Thyroid gland (tissue), 4 donors: ENCODE measurements at regions not wholly inside any gene's neighbourhood (a gene's known extent, or its start where the extent isn't known, plus 50 kb on each side); places are given as distances from the start of the nearest gene placed in this dataset.

Experiments used
- CTCF ChIP-seq, 6 experiments: fragments of 200-600 bp in 3 of 6; fragments of 450-650 bp in 3 of 6; sonication (generic) in 3 of 6; IDR thresholded peaks; one replicate each; pipeline ENCODE4 v1.5.1; 2016 to 2019; ENCODE audit warnings: antibody characterized with exemption in 6 of 6, mild to moderate bottlenecking in 2 of 6, inconsistent platforms in 1 of 6, moderate library complexity in 1 of 6
- POLR2A ChIP-seq, 2 donors: fragments of 450-650 bp; IDR thresholded peaks; one replicate each; pipeline ENCODE4 v1.6.1; 2017; ENCODE audit warnings: antibody characterized with exemption in 2 of 2, mild to moderate bottlenecking in 2 of 2, moderate library complexity in 1 of 2

GRCh38 chr21:15493646-15494045 lies 236.1 kb upstream of the USP25 start:
- TF ChIP-seq CTCF (IDR thresholded peaks at IDR 0.05) (no peak), POLR2A (IDR thresholded peaks at IDR 0.05) (no peak)
